ENCODE measurements at regions not wholly inside any gene's neighbourhood (a gene's known extent, or its start where the extent isn't known, plus 50 kb on each side); places are given as distances from the start of the nearest gene placed in this dataset.
"Not testable (repeated sequence)": the region's sequence is repeated elsewhere in the genome, so short reads cannot be mapped to it uniquely, and the experiment has no call there.

DNA sequence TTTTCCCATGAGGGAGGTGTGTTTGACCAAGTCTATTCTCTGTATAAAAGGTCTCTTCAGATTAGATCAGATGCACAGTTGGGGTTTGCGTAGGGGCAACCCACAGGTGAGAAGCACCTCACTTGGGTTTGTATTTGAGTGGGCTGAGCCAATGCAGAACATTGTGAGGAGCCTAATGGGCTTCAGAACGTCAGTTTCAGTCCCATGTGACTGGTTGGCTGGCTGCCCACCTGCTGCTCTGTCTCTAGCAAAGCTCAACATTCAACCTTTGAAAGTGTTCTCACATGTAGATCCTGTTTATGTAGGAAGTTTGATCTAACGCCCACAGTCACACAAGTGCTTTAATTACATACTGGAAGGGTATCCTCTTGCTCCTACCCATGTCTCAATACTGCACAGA is 105.5 kb downstream of the FASLG start:
- FAIRE-seq (no peak), DNase-seq (ENCODE audit: insufficient read length, low spot score) (no peak)
- TF ChIP-seq POLR2A (IDR thresholded peaks at IDR 0.05; ENCODE audit: low read depth, low read length) = no peak

GRCh38 chr1:172766462-172766861 is 107.6 kb downstream of the FASLG start:
- DNase-seq (ENCODE audit: insufficient read length, low spot score) = no peak
- TF ChIP-seq POLR2A (IDR thresholded peaks at IDR 0.05; ENCODE audit: low read depth, low read length) = no peak
- FAIRE-seq = no peak

GRCh38 chr1:172770071-172770470 is 111.2 kb downstream of the FASLG start:
- no peak for FAIRE-seq

DNA sequence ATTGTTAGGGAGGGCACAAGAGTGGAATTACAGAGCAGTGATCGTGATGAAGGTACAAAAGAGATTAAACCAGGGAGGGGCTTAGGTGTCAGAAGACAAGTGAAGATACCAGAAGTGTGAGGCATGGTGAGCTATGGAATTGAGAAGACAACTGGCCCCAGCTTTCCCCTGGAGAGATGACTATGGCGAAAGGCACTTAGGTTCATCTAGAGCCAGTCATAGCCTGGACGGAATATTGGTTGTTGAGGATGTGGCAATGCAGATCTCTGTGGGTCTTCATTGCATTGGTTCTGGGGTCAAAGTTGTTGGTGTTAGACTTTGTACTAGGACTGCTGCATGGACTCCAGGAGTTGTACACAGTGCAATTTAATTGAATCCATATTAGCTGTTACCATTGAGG is 115.7 kb downstream of the FASLG start:
- TF ChIP-seq POLR2A (IDR thresholded peaks at IDR 0.05; ENCODE audit: low read depth, low read length) = no peak
- no peak for DNase-seq (ENCODE audit: insufficient read length, low spot score)
- no peak for FAIRE-seq

More at GRCh38 chr1:172770071-172770470, 111.2 kb downstream of the FASLG start:
- no peak for DNase-seq (ENCODE audit: insufficient read length, low spot score)
- no peak for TF ChIP-seq POLR2A (IDR thresholded peaks at IDR 0.05; ENCODE audit: low read depth, low read length)

DNA sequence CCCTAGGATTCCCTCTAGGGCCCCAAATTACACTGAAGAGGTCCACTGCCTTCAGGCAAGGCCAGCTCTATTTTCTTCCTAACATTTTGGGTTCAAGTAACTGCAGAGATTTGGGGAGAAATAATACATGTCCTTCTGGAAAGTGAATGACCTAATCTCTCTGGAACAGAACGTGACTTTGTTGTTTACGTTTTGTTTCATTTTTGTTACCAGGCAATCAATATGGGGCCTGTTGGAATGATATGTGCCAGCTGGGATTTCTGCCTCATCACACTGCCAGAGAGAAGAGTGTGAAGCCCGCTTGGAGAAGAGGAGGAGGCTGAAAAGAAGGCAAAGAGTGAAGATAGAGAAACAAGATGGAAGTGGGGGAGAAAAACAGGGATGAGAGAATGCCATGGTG is 116.7 kb downstream of the FASLG start:
- no peak for TF ChIP-seq POLR2A (IDR thresholded peaks at IDR 0.05; ENCODE audit: low read depth, low read length)
- DNase-seq (ENCODE audit: insufficient read length, low spot score) (no peak), FAIRE-seq (no peak)

DNA sequence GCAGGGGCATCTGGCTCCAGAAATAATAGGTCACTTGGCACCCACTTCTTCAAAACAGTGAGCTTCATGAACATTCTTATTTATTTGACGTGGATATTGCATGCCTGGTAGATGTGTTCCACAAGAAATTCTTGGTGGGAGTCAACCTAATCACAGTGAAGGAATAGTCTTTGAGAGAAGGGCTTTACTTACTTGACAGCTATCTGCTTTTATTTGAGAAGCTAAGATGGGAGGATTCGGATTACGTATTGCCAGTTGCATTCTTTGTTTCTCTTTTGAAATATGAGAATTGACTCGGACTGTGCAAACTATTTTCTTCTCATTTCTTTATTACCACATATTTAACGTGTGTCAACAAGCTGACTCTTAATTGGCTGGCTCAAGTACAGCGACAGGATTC is 117.2 kb downstream of the FASLG start:
- no peak for DNase-seq (ENCODE audit: insufficient read length, low spot score)
- TF ChIP-seq POLR2A (IDR thresholded peaks at IDR 0.05; ENCODE audit: low read depth, low read length) = no peak
- FAIRE-seq = no peak

- TF ChIP-seq POLR2A (IDR thresholded peaks at IDR 0.05; ENCODE audit: low read depth, low read length) = no peak
- FAIRE-seq (no peak), DNase-seq (ENCODE audit: insufficient read length, low spot score) (no peak)
Measured at GRCh38 chr1:172777767-172778166, 118.9 kb downstream of the FASLG start.

DNA sequence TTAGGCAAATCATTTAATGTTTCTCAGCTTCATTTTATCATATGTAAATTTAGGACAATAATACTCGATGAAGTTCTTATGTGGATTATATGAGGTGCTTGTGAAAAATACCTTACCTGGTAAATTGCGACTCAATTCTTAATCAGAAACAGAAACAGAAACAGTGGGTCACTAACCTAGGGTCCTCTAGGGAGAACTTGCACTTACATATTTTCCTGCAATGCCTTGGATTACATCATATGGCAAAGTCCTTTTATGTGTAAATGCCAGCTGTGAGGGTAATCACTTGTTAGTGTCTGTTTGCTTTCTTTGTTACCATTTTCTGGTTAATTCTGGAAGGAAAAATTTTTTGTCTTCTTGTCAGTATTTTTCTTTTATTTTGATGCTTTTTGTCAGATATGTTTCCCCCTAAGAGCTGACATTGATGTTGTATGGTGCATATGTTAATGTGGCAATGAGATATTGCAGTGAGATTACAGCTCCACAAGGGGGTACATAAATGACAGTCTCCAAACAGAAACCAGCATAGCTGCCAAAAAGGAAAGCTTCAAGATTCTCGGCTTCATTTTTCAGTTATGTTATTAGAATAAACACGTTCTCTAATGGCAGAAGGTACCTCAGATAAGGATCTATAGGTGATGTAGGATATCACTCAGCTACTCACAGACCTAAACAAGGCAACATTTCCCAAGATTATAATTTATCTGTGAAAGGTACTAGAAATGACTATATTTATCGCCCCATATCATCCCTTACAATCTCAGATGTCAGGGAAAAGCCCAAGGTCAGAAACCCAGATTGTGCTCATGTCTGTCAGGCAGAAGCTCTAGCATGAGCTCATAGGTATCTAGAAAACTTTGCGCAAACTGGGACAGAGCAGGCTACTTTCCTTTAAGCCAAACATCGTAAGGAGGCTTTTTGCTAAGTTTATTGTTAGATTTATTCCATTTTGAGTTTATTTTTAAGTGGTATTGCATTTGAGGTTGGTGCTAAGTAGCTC is 119.9 kb downstream of the FASLG start:
- no peak for TF ChIP-seq POLR2A (IDR thresholded peaks at IDR 0.05; ENCODE audit: low read depth, low read length)
- no peak for DNase-seq (ENCODE audit: insufficient read length, low spot score)
- no peak for FAIRE-seq

- FAIRE-seq = no peak
- no peak for TF ChIP-seq POLR2A (IDR thresholded peaks at IDR 0.05; ENCODE audit: low read depth, low read length)
- DNase-seq (ENCODE audit: insufficient read length, low spot score) = no peak
Measured at GRCh38 chr1:172779491-172779890, 120.6 kb downstream of the FASLG start.

GRCh38 chr1:172781513-172782140 is 122.7 kb downstream of the FASLG start:
- no peak for TF ChIP-seq POLR2A (IDR thresholded peaks at IDR 0.05; ENCODE audit: low read depth, low read length)
- DNase-seq (ENCODE audit: insufficient read length, low spot score) = no peak
- no peak for FAIRE-seq

- FAIRE-seq (no peak), DNase-seq (ENCODE audit: insufficient read length, low spot score) (no peak)
- no peak for TF ChIP-seq POLR2A (IDR thresholded peaks at IDR 0.05; ENCODE audit: low read depth, low read length)
Measured at GRCh38 chr1:172789840-172790239, 130.9 kb downstream of the FASLG start.

GRCh38 chr1:172790245-172790644 is 131.3 kb downstream of the FASLG start:
- DNase-seq (ENCODE audit: insufficient read length, low spot score) (no peak), FAIRE-seq (no peak)
- TF ChIP-seq POLR2A (IDR thresholded peaks at IDR 0.05; ENCODE audit: low read depth, low read length) = no peak

- no peak for TF ChIP-seq POLR2A (IDR thresholded peaks at IDR 0.05; ENCODE audit: low read depth, low read length)
- no peak for FAIRE-seq
- DNase-seq (ENCODE audit: insufficient read length, low spot score) = no peak
Measured at GRCh38 chr1:172793823-172794222, 134.9 kb downstream of the FASLG start.

GRCh38 chr1:172795741-172796140 is 136.8 kb downstream of the FASLG start:
- DNase-seq (ENCODE audit: insufficient read length, low spot score) (no peak), FAIRE-seq (no peak)
- no peak for TF ChIP-seq POLR2A (IDR thresholded peaks at IDR 0.05; ENCODE audit: low read depth, low read length)

DNA sequence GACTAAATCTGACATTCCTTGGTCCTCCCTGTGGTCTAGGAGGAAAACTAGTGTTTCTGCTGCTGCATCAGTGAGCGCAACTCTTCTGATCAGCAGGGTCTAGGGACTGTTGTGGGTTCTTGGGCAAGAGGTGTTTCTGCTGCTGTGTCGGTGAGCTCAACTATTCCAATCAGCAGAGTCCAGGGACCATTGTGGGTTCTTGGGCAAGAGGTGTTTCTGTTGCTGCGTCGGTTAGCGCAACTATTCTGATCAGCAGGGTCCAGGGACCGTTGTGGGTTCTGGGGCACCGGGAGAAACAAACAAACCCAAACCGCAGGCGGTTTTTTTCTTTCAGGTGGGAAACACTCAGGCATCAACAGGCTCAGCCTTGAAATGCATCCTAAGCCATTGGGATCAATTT is 140.9 kb downstream of the FASLG start:
- FAIRE-seq; DNase-seq (ENCODE audit: insufficient read length, low spot score): not testable (repeated sequence)
